Upper lobe of right lung (tissue), 1 donor: ENCODE measurements at regions not wholly inside any gene's neighbourhood (a gene's known extent, or its start where the extent isn't known, plus 50 kb on each side); places are given as distances from the start of the nearest gene placed in this dataset.

ENCODE experiments used
- ATAC-seq: fragments of 200-7000 bp; cut with Tn5 transposase; one replicate; pipeline ENCODE4 v1.9.1; 2020; ENCODE audit warnings: mild to moderate bottlenecking, moderate library complexity
- DNase-seq: peaks from one replicate; pipeline ENCODE4 v3.0.0-alpha.2; 2020
- H3K27ac ChIP-seq: fragments of 200-600 bp; one replicate; pipeline ENCODE4 v1.8.0; 2022
- H3K27me3 ChIP-seq: fragments of 200-600 bp; one replicate; pipeline ENCODE4 v1.8.0; 2022; ENCODE audit warnings: mild to moderate bottlenecking
- H3K36me3 ChIP-seq: fragments of 200-600 bp; one replicate; pipeline ENCODE4 v1.8.0; 2022
- H3K4me1 ChIP-seq: fragments of 200-600 bp; one replicate; pipeline ENCODE4 v1.8.0; 2022
- H3K4me3 ChIP-seq: fragments of 200-600 bp; one replicate; pipeline ENCODE4 v1.8.0; 2022; ENCODE audit warnings: mild to moderate bottlenecking
- H3K9me3 ChIP-seq: fragments of 200-600 bp; one replicate; pipeline ENCODE4 v1.8.0; 2022
- CTCF ChIP-seq: fragments of 200-600 bp; IDR thresholded peaks from one replicate; pipeline ENCODE4 v1.8.0; 2022; ENCODE audit warnings: antibody characterized with exemption
- intact Hi-C: fragments of 100-400 bp; cut with DNase I; formaldehyde crosslinking; loops from one replicate; pipeline ENCODE4 v1.11.0; 2022
- donor health status: DM: no; HTN: yes; CAD: no; lungs with severe emphysema.

- ATAC-seq (no peak), DNase-seq (no peak)
- H3K36me3 ChIP-seq: no peaks in the 10 kb centered on the region
- no peaks in the 10 kb centered on the region for H3K4me1 ChIP-seq
- H3K27ac ChIP-seq: no peak overlapping the region
- intact Hi-C loops: no loop called here
- no peaks in the 10 kb centered on the region for H3K9me3 ChIP-seq
- H3K27me3 ChIP-seq: no peaks in the 10 kb centered on the region
- no peak for TF ChIP-seq CTCF
- no peak overlapping the region for H3K4me3 ChIP-seq
Measured at GRCh38 chr14:56367416-56367815, 212.2 kb upstream of the TMEM260 start.

GRCh38 chr14:56371737-56372136, 207.9 kb upstream of the TMEM260 start:
- Histone ChIP-seq H3K27me3 (no peaks in the 10 kb centered on the region), H3K4me1 (no peaks in the 10 kb centered on the region), H3K27ac (no peak overlapping the region), H3K36me3 (no peaks in the 10 kb centered on the region), H3K9me3 (no peaks in the 10 kb centered on the region), H3K4me3 (no peak overlapping the region)
- no peak for TF ChIP-seq CTCF
- no peak for ATAC-seq
- intact Hi-C loops: no loop called here
- DNase-seq: no peak

- intact Hi-C loops: no loop called here
- no peaks in the 10 kb centered on the region for H3K36me3 ChIP-seq
- H3K27ac ChIP-seq: no peak overlapping the region
- no peaks in the 10 kb centered on the region for H3K9me3 ChIP-seq
- DNase-seq: no peak
- H3K27me3 ChIP-seq: no peaks in the 10 kb centered on the region
- H3K4me1 ChIP-seq: peaks cover 7% of the 10 kb centered on the region
- no peak overlapping the region for H3K4me3 ChIP-seq
- no peak for TF ChIP-seq CTCF
- ATAC-seq: no peak
Measured at GRCh38 chr14:56374421-56374820, 205.2 kb upstream of the TMEM260 start.

- H3K4me3 ChIP-seq: no peak overlapping the region
- H3K9me3 ChIP-seq: no peaks in the 10 kb centered on the region
- ATAC-seq (no peak), DNase-seq (no peak)
- no peak for TF ChIP-seq CTCF
- H3K4me1 ChIP-seq: peaks cover 12% of the 10 kb centered on the region
- intact Hi-C loops: no loop called here
- H3K36me3 ChIP-seq: no peaks in the 10 kb centered on the region
- H3K27ac ChIP-seq: peak overlapping the region; percentile 33
- no peaks in the 10 kb centered on the region for H3K27me3 ChIP-seq
Measured at GRCh38 chr14:56378046-56378445, 201.6 kb upstream of the TMEM260 start.

- no peaks in the 10 kb centered on the region for H3K9me3 ChIP-seq
- H3K27me3 ChIP-seq: no peaks in the 10 kb centered on the region
- DNase-seq (no peak), ATAC-seq (peak; percentile 65)
- no peaks in the 10 kb centered on the region for H3K36me3 ChIP-seq
- no peak overlapping the region for H3K4me3 ChIP-seq
- intact Hi-C loops: no loop called here
- H3K4me1 ChIP-seq: peaks cover 12% of the 10 kb centered on the region
- peak overlapping the region; percentile 33 for H3K27ac ChIP-seq
- TF ChIP-seq CTCF: no peak
Measured at GRCh38 chr14:56378475-56378877, 201.1 kb upstream of the TMEM260 start.

GRCh38 chr14:56379956-56380355, 199.6 kb upstream of the TMEM260 start:
- ATAC-seq: peak; percentile 33
- intact Hi-C loops: no loop called here
- H3K27ac ChIP-seq: no peak overlapping the region

More at GRCh38 chr14:56379956-56380355, 199.6 kb upstream of the TMEM260 start:
- Histone ChIP-seq H3K4me1 (peaks cover 12% of the 10 kb centered on the region), H3K9me3 (no peaks in the 10 kb centered on the region), H3K4me3 (no peak overlapping the region), H3K27me3 (no peaks in the 10 kb centered on the region), H3K36me3 (no peaks in the 10 kb centered on the region)
- TF ChIP-seq CTCF: no peak
- no peak for DNase-seq
